ENCODE measurements at regions not wholly inside any gene's neighbourhood (a gene's known extent, or its start where the extent isn't known, plus 50 kb on each side); places are given as distances from the start of the nearest gene placed in this dataset.
"Not testable (repeated sequence)": the region's sequence is repeated elsewhere in the genome, so short reads cannot be mapped to it uniquely, and the experiment has no call there.

DNA sequence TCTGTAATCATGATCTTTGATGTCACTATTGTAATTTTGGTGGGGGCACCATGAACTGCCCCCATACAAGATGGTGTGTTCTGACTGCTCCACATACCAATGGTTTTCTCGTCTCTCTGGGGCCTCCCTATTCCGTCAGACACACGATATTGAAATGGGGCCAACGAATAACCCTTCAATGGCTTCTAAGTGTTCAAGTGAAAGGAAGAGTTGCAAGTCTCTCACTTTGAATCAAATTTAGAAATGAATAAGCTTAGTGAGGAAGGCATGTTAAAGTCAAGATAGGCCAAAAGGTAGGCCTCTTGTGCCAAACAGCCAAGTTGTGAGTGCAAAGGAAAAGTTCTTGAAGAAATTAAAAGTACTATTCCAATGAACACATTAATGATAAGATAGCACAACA lies 205.4 kb downstream of the SPRY1 start:
- Histone ChIP-seq H3K36me3 (no peaks in the 10 kb centered on the region), H3K4me1 (peaks cover 24% of the 10 kb centered on the region), H3K4me3 (no peak overlapping the region), H3K9me3 (replicated peaks) (no peaks in the 10 kb centered on the region), H3K27me3 (ENCODE audit: low read depth) (no peaks in the 10 kb centered on the region), H3K27ac (replicated peaks) (no peak overlapping the region)
- intact Hi-C loops (cut with micrococcal nuclease), result no loop called here
- TF ChIP-seq, protein P1, sequence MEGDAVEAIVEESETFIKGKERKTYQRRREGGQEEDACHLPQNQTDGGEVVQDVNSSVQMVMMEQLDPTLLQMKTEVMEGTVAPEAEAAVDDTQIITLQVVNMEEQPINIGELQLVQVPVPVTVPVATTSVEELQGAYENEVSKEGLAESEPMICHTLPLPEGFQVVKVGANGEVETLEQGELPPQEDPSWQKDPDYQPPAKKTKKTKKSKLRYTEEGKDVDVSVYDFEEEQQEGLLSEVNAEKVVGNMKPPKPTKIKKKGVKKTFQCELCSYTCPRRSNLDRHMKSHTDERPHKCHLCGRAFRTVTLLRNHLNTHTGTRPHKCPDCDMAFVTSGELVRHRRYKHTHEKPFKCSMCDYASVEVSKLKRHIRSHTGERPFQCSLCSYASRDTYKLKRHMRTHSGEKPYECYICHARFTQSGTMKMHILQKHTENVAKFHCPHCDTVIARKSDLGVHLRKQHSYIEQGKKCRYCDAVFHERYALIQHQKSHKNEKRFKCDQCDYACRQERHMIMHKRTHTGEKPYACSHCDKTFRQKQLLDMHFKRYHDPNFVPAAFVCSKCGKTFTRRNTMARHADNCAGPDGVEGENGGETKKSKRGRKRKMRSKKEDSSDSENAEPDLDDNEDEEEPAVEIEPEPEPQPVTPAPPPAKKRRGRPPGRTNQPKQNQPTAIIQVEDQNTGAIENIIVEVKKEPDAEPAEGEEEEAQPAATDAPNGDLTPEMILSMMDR (IDR thresholded peaks at IDR 0.05; ENCODE audit: borderline replicate concordance), result no peak
- DNase-seq, result no peak

DNA sequence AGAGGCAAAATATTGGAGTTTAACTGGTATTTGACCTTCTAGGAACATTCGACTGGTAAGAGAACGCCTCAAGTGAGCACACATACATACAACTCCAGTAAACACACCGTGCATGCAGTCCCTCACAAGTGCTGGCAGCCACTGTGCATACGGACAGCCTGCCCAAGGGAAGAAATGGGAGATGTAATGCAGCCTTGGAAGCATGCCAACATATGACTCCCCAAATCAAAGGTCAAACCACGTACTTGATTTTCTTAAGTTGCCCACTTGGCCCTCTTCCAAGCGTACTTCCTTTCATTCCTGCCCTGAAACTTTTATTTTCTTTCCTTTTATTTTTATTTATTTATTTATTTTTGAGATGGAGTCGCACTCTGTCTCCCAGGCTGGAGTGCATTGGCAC lies 206.6 kb downstream of the SPRY1 start:
- H3K4me1 ChIP-seq, result peaks cover 24% of the 10 kb centered on the region
- DNase-seq, result no peak
- intact Hi-C loops (cut with micrococcal nuclease), result no loop called here
- no peak overlapping the region for H3K27ac ChIP-seq (replicated peaks)
- H3K9me3 ChIP-seq (replicated peaks), result no peaks in the 10 kb centered on the region
- no peaks in the 10 kb centered on the region for H3K27me3 ChIP-seq (ENCODE audit: low read depth)
- H3K36me3 ChIP-seq, result no peaks in the 10 kb centered on the region
- H3K4me3 ChIP-seq, result no peak overlapping the region
- TF ChIP-seq, protein P1 (IDR thresholded peaks at IDR 0.05; ENCODE audit: borderline replicate concordance), result no peak

DNA sequence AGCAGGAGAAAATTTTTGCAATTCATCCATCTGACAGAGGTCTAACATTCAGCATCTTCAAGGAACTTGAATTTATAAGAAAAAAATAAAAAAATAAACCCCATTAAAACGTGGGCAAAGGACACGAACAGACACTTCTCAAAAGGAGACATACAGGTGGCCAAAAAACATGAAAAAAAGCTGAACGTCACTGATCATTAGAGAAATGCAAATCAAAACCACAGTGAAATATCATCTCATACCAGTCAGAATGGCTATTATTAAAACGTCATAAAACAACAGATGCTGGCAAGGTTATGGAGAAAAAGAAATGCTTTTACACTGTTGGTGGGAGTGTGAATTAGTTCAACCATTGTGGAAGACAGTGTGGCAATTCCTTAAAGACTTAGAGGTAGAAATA lies 209.2 kb downstream of the SPRY1 start:
- DNase-seq; H3K4me1 ChIP-seq; H3K9me3 ChIP-seq (replicated peaks); H3K27me3 ChIP-seq (ENCODE audit: low read depth); H3K36me3 ChIP-seq; H3K4me3 ChIP-seq; intact Hi-C loops (cut with micrococcal nuclease); H3K27ac ChIP-seq (replicated peaks): not testable (repeated sequence)

DNA sequence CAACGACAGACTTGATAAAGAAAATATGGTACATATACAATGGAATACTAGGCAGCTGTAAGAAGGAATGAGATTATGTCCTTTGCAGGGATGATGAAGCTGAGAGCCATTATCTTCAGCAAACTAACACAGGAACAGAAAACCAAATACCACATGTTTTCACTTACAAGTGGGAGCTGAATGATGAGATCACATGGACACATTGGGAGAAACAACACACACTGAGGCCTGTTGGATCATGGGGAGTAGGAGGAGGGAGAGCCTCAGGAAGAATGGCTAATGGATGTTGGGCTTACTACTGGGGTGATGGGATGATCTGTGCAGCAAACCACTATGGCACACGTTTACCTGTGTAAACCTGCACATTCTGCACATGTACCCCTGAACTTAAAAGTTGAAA lies 209.7 kb downstream of the SPRY1 start:
- no peaks in the 10 kb centered on the region for H3K9me3 ChIP-seq (replicated peaks)
- TF ChIP-seq, protein P1 (IDR thresholded peaks at IDR 0.05; ENCODE audit: borderline replicate concordance), result no peak

DNA sequence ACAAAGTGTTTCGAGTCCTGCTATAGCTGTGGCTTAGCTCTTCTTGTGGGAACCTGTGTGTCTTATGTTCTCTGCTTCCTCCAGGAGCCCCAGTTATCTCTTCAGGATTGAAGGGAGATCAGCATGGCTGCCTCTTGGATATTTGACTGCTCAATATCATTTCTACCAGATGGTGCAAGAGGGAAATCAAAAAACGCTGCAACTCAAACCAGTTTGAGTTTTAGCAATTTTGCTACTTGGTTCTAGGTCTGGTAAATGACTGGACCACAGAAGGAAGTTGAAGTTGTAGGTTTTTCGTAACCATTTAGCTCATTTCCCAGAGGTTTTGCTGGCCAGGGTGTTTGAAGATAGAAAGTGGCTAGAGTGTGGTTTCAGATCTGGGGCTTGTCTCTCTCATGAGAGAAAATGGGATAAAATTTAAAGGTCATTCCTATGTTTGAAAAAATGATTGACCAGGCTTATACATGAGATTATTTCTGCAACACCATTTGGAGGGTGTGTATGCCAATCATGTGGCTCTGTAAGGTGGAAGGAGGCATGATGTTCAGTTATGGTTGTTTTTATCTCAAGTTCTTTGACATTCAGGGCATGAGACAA lies 210.4 kb downstream of the SPRY1 start:
- TF ChIP-seq, protein P1 (IDR thresholded peaks at IDR 0.05; ENCODE audit: borderline replicate concordance), result no peak
- intact Hi-C loops (cut with micrococcal nuclease), result no loop called here

More for the DNA sequence above, 209.7 kb downstream of the SPRY1 start:
- no peak for DNase-seq
- H3K4me1 ChIP-seq, result peaks cover 1% of the 10 kb centered on the region
- intact Hi-C loops (cut with micrococcal nuclease), result no loop called here
- no peaks in the 10 kb centered on the region for H3K27me3 ChIP-seq (ENCODE audit: low read depth)
- no peak overlapping the region for H3K27ac ChIP-seq (replicated peaks)
- no peak overlapping the region for H3K4me3 ChIP-seq
- H3K36me3 ChIP-seq, result no peaks in the 10 kb centered on the region

DNA sequence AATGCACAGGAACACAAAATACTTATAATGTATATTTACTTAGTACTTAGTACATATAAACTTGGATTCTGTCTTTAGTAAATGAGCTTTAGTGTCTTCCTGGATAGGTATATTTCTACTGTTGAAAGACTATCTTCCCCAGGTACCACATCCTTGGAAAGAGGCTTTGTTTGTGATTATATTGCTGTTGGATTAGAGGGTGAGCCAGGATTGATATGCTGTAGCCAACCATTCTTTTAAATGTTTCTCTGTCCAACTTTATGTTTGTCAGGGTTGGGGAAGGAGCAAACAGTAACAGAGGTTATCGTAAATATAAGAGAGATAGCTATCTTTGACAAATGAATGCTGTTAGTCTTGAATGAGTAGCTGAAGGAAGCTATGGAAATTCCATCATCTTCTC lies 213.2 kb downstream of the SPRY1 start:
- TF ChIP-seq, protein P1 (IDR thresholded peaks at IDR 0.05; ENCODE audit: borderline replicate concordance), result no peak

More for the DNA sequence above, 210.4 kb downstream of the SPRY1 start:
- no peak overlapping the region for H3K27ac ChIP-seq (replicated peaks)
- no peaks in the 10 kb centered on the region for H3K9me3 ChIP-seq (replicated peaks)
- H3K27me3 ChIP-seq (ENCODE audit: low read depth), result no peaks in the 10 kb centered on the region
- H3K36me3 ChIP-seq, result no peaks in the 10 kb centered on the region
- H3K4me1 ChIP-seq, result no peaks in the 10 kb centered on the region
- no peak overlapping the region for H3K4me3 ChIP-seq
- no peak for DNase-seq

More for the DNA sequence above, 213.2 kb downstream of the SPRY1 start:
- Histone ChIP-seq H3K4me3 (no peak overlapping the region), H3K27me3 (ENCODE audit: low read depth) (no peaks in the 10 kb centered on the region), H3K36me3 (no peaks in the 10 kb centered on the region), H3K4me1 (no peaks in the 10 kb centered on the region), H3K9me3 (replicated peaks) (no peaks in the 10 kb centered on the region), H3K27ac (replicated peaks) (no peak overlapping the region)
- intact Hi-C loops (cut with micrococcal nuclease), result no loop called here
- no peak for DNase-seq

Measured in left ventricle myocardium inferior (tissue), 1 donor.